Mesothelial cell of epicardium (in vitro differentiated cells): ENCODE measurements at regions not wholly inside any gene's neighbourhood (a gene's known extent, or its start where the extent isn't known, plus 50 kb on each side); places are given as distances from the start of the nearest gene placed in this dataset.
A peak's percentile ranks its signal among the peaks of the same experiment; 100 is the strongest.

Source experiments
- DNase-seq, 2 experiments: peaks; one replicate each; pipeline ENCODE4 v3.0.0; 2021; ENCODE audit warnings: low spot score in 2 of 2; ENCODE audit not compliant: unreplicated experiment in 2 of 2
- H3K27ac Mint-ChIP-seq: 2 replicates; pipeline ENCODE4 v1.8.0; 2021; ENCODE audit warnings: mixed read lengths
- H3K27me3 Mint-ChIP-seq: 2 replicates; pipeline ENCODE4 v1.8.0; 2021; ENCODE audit warnings: low read depth, mixed read lengths
- H3K36me3 Mint-ChIP-seq: 2 replicates; pipeline ENCODE4 v1.8.0; 2021; ENCODE audit warnings: mixed read lengths
- H3K4me1 Mint-ChIP-seq: 2 replicates; pipeline ENCODE4 v1.8.0; 2021; ENCODE audit warnings: mixed read lengths
- H3K4me3 Mint-ChIP-seq: 2 replicates; pipeline ENCODE4 v1.8.0; 2021; ENCODE audit warnings: mild to moderate bottlenecking, moderate library complexity, mixed read lengths
- H3K9me3 Mint-ChIP-seq: 2 replicates; pipeline ENCODE4 v1.8.0; 2021; ENCODE audit warnings: mixed read lengths
- CTCF ChIP-seq: fragments of 200-600 bp; sonication (generic); IDR thresholded peaks from one replicate; pipeline ENCODE4 v1.5.0; 2021; ENCODE audit warnings: antibody characterized with exemption; ENCODE audit not compliant: unreplicated experiment

GRCh38 chr13:82797876-82798275 is 1084.4 kb downstream of the SLITRK1 start:
- Mint-ChIP-seq H3K4me3 (no peak overlapping the region), H3K9me3 (peaks cover 10% of the 10 kb centered on the region), H3K36me3 (no peaks in the 10 kb centered on the region), H3K27ac (no peak overlapping the region), H3K27me3 (no peaks in the 10 kb centered on the region), H3K4me1 (no peaks in the 10 kb centered on the region)
- DNase-seq = no peak
- no peak for TF ChIP-seq CTCF

DNA sequence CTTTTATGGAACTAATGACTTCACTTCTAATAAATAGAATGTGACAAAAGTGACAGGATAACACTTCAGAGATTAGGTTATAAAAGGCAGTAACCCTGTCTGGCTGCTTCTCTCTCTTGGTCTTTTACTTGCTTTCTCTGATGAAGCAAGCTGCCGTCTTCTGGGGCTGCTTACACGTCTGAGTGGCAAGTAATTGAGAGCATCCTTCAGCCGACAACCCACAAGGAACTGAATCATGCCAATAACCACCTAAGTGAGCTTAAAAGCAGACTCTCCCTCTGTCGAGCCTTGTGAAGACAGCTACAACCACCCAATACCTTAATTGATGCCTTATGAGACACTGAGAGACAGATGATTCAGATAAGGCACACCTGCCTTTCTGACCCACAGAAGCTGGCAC is 1091.2 kb downstream of the SLITRK1 start:
- no peaks in the 10 kb centered on the region for H3K9me3 Mint-ChIP-seq
- H3K4me3 Mint-ChIP-seq = no peak overlapping the region
- no peak overlapping the region for H3K27ac Mint-ChIP-seq
- peaks cover 8% of the 10 kb centered on the region for H3K27me3 Mint-ChIP-seq
- TF ChIP-seq CTCF = no peak
- no peak for DNase-seq
- no peaks in the 10 kb centered on the region for H3K4me1 Mint-ChIP-seq
- no peaks in the 10 kb centered on the region for H3K36me3 Mint-ChIP-seq

GRCh38 chr13:82772816-82773215 is 1109.5 kb downstream of the SLITRK1 start:
- Mint-ChIP-seq H3K36me3 (no peaks in the 10 kb centered on the region), H3K9me3 (peaks cover 6% of the 10 kb centered on the region), H3K27me3 (no peaks in the 10 kb centered on the region), H3K4me1 (peaks cover 11% of the 10 kb centered on the region), H3K4me3 (no peak overlapping the region), H3K27ac (peak overlapping the region; percentile 62)
- no peak for DNase-seq
- TF ChIP-seq CTCF = no peak

- no peaks in the 10 kb centered on the region for H3K4me1 Mint-ChIP-seq
- H3K9me3 Mint-ChIP-seq = peaks cover 32% of the 10 kb centered on the region
- no peaks in the 10 kb centered on the region for H3K27me3 Mint-ChIP-seq
- no peak overlapping the region for H3K27ac Mint-ChIP-seq
- TF ChIP-seq CTCF = no peak
- H3K36me3 Mint-ChIP-seq = peaks cover 8% of the 10 kb centered on the region
- H3K4me3 Mint-ChIP-seq = no peak overlapping the region
- no peak for DNase-seq
These were observed 1115.4 kb downstream of the SLITRK1 start for GRCh38 chr13:82766732-82767321.

DNA sequence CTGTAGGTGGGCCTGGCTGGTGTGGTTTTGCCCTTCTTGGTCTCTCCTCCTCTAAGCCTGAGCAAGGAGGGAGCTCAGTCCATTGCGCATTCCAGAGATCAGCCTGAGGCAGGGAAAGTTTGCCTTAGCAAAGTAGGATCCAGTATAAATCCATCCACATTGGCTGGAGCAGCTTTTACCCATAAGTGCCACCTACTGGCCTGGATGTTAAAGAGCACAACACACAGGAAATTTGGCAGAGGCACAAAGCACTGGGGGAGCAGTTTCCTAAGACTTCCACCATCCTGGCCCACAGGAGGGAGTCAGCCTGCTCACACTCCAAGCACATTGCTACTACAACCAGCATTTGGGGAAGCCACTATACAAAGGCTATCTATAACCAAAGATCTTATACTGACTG is 1124.2 kb downstream of the SLITRK1 start:
- TF ChIP-seq CTCF = no peak
- H3K4me1 Mint-ChIP-seq = no peaks in the 10 kb centered on the region
- H3K27ac Mint-ChIP-seq = no peak overlapping the region
- H3K27me3 Mint-ChIP-seq = no peaks in the 10 kb centered on the region
- H3K4me3 Mint-ChIP-seq = no peak overlapping the region
- no peak for DNase-seq
- H3K9me3 Mint-ChIP-seq = peaks cover 26% of the 10 kb centered on the region
- H3K36me3 Mint-ChIP-seq = no peaks in the 10 kb centered on the region

DNA sequence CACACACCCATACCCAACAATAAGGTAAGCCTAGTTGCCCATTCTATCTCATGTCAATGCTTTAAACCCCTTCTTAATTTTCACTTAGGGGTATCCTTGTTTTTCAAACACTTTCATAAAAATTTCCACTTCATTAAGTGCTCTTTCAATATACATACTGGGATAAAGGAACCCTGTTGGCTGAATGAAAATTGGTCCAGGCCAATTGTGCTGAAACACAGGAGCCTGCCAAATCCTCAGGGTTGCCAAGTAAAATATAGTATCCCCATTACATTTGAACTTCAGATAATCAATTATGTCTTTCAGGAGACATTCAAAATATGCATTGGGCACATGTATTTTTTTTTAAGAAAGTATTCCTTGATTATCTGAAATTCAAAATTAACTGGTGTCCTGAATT is 1131.1 kb downstream of the SLITRK1 start:
- Mint-ChIP-seq H3K9me3 (no peaks in the 10 kb centered on the region), H3K36me3 (no peaks in the 10 kb centered on the region), H3K4me1 (peaks cover 12% of the 10 kb centered on the region), H3K4me3 (no peak overlapping the region), H3K27ac (no peak overlapping the region), H3K27me3 (no peaks in the 10 kb centered on the region)
- no peak for TF ChIP-seq CTCF
- DNase-seq = no peak
